Effector memory CD4-positive, alpha-beta T cell (primary cell): ENCODE measurements at regions not wholly inside any gene's neighbourhood (a gene's known extent, or its start where the extent isn't known, plus 50 kb on each side); places are given as distances from the start of the nearest gene placed in this dataset.
"Not testable (repeated sequence)": the region's sequence is repeated elsewhere in the genome, so short reads cannot be mapped to it uniquely, and the experiment has no call there.

Experiments used
- DNase-seq, 3 donors: peaks; one replicate each; pipeline ENCODE4 v3.0.0-alpha.2; 2020
- H3K27ac ChIP-seq: 2 replicates; pipeline ENCODE4 v1.7.0; 2013; ENCODE audit warnings: mild to moderate bottlenecking, low read length, moderate library complexity; ENCODE audit not compliant: insufficient read depth, poor library complexity, severe bottlenecking
- H3K27me3 ChIP-seq: replicated peaks from 2 replicates; pipeline ENCODE4 v1.7.0; 2013; ENCODE audit warnings: mild to moderate bottlenecking, low read length; ENCODE audit not compliant: insufficient read depth, control insufficient read depth, poor library complexity, severe bottlenecking
- H3K36me3 ChIP-seq: 2 replicates; pipeline ENCODE4 v1.7.0; 2013; ENCODE audit warnings: mild to moderate bottlenecking, low read length, moderate library complexity; ENCODE audit not compliant: control insufficient read depth, insufficient read depth
- H3K4me1 ChIP-seq: 2 replicates; pipeline ENCODE4 v1.7.0; 2013; ENCODE audit warnings: low read length, mild to moderate bottlenecking; ENCODE audit not compliant: control insufficient read depth, insufficient read depth, poor library complexity, severe bottlenecking
- H3K4me3 ChIP-seq: 2 replicates; pipeline ENCODE4 v1.7.0; 2013; ENCODE audit warnings: low read length, low read depth, mild to moderate bottlenecking; ENCODE audit not compliant: insufficient read depth, poor library complexity, severe bottlenecking
- H3K9me3 ChIP-seq: 2 replicates; pipeline ENCODE4 v1.7.0; 2013; ENCODE audit warnings: mild to moderate bottlenecking, low read length, moderate library complexity; ENCODE audit not compliant: control insufficient read depth

- H3K27ac ChIP-seq, result no peak overlapping the region
- no peaks in the 10 kb centered on the region for H3K4me1 ChIP-seq
- no peak overlapping the region for H3K4me3 ChIP-seq
- no peak for DNase-seq
- H3K9me3 ChIP-seq, result no peaks in the 10 kb centered on the region
- H3K36me3 ChIP-seq, result no peaks in the 10 kb centered on the region
- no peaks in the 10 kb centered on the region for H3K27me3 ChIP-seq
Observed at GRCh38 chr12:34249271-34249670, 227.0 kb downstream of the ALG10 start.

- not testable (repeated sequence) for H3K4me1 ChIP-seq, H3K4me3 ChIP-seq, H3K36me3 ChIP-seq, H3K27me3 ChIP-seq, DNase-seq, H3K9me3 ChIP-seq, H3K27ac ChIP-seq
Observed at GRCh38 chr12:34251879-34252278, 229.6 kb downstream of the ALG10 start.

GRCh38 chr12:34253674-34254073 lies 231.4 kb downstream of the ALG10 start:
- Histone ChIP-seq H3K9me3 (no peaks in the 10 kb centered on the region), H3K27me3 (no peaks in the 10 kb centered on the region)

GRCh38 chr12:34257093-34257492 lies 234.8 kb downstream of the ALG10 start:
- Histone ChIP-seq H3K36me3 (no peaks in the 10 kb centered on the region), H3K27ac (no peak overlapping the region), H3K27me3 (no peaks in the 10 kb centered on the region), H3K4me3 (no peak overlapping the region), H3K9me3 (no peaks in the 10 kb centered on the region), H3K4me1 (no peaks in the 10 kb centered on the region)
- no peak for DNase-seq

More at GRCh38 chr12:34253674-34254073, 231.4 kb downstream of the ALG10 start:
- Histone ChIP-seq H3K4me3 (no peak overlapping the region), H3K36me3 (no peaks in the 10 kb centered on the region), H3K4me1 (no peaks in the 10 kb centered on the region), H3K27ac (no peak overlapping the region)
- DNase-seq, result no peak

GRCh38 chr12:34262140-34262539 lies 239.8 kb downstream of the ALG10 start:
- H3K4me1 ChIP-seq, H3K9me3 ChIP-seq, H3K36me3 ChIP-seq, H3K4me3 ChIP-seq, DNase-seq, H3K27ac ChIP-seq, H3K27me3 ChIP-seq: not testable (repeated sequence)

- Histone ChIP-seq H3K9me3 (no peaks in the 10 kb centered on the region), H3K27ac (no peak overlapping the region), H3K4me1 (no peaks in the 10 kb centered on the region), H3K27me3 (no peaks in the 10 kb centered on the region), H3K36me3 (no peaks in the 10 kb centered on the region), H3K4me3 (no peak overlapping the region)
- DNase-seq, result no peak
Observed at GRCh38 chr12:34264110-34264509, 241.8 kb downstream of the ALG10 start.

- H3K27ac ChIP-seq, H3K9me3 ChIP-seq, H3K4me3 ChIP-seq, H3K4me1 ChIP-seq, H3K36me3 ChIP-seq, DNase-seq, H3K27me3 ChIP-seq: not testable (repeated sequence)
Observed at GRCh38 chr12:34273703-34274102, 251.4 kb downstream of the ALG10 start.

- Histone ChIP-seq H3K9me3 (no peaks in the 10 kb centered on the region), H3K4me1 (no peaks in the 10 kb centered on the region), H3K27ac (no peak overlapping the region), H3K4me3 (no peak overlapping the region), H3K36me3 (no peaks in the 10 kb centered on the region), H3K27me3 (no peaks in the 10 kb centered on the region)
- no peak for DNase-seq
Observed at GRCh38 chr12:34275129-34275528, 252.8 kb downstream of the ALG10 start.

GRCh38 chr12:34286483-34286882 lies 264.2 kb downstream of the ALG10 start:
- H3K27ac ChIP-seq, result no peak overlapping the region
- H3K36me3 ChIP-seq, result no peaks in the 10 kb centered on the region
- no peaks in the 10 kb centered on the region for H3K4me1 ChIP-seq
- DNase-seq, result no peak
- H3K4me3 ChIP-seq, result no peak overlapping the region
- H3K27me3 ChIP-seq, result no peaks in the 10 kb centered on the region
- peaks cover 5% of the 10 kb centered on the region for H3K9me3 ChIP-seq

- Histone ChIP-seq H3K36me3 (no peaks in the 10 kb centered on the region), H3K4me1 (no peaks in the 10 kb centered on the region), H3K9me3 (peaks cover 5% of the 10 kb centered on the region), H3K27ac (no peak overlapping the region), H3K27me3 (no peaks in the 10 kb centered on the region), H3K4me3 (no peak overlapping the region)
- no peak for DNase-seq
Observed at GRCh38 chr12:34286934-34287333, 264.6 kb downstream of the ALG10 start.

GRCh38 chr12:34287437-34287836 lies 265.1 kb downstream of the ALG10 start:
- no peak for DNase-seq
- Histone ChIP-seq H3K36me3 (no peaks in the 10 kb centered on the region), H3K9me3 (peaks cover 5% of the 10 kb centered on the region), H3K4me1 (no peaks in the 10 kb centered on the region), H3K27me3 (no peaks in the 10 kb centered on the region), H3K4me3 (no peak overlapping the region), H3K27ac (no peak overlapping the region)
